ENCODE measurements at regions not wholly inside any gene's neighbourhood (a gene's known extent, or its start where the extent isn't known, plus 50 kb on each side); places are given as distances from the start of the nearest gene placed in this dataset.

DNA sequence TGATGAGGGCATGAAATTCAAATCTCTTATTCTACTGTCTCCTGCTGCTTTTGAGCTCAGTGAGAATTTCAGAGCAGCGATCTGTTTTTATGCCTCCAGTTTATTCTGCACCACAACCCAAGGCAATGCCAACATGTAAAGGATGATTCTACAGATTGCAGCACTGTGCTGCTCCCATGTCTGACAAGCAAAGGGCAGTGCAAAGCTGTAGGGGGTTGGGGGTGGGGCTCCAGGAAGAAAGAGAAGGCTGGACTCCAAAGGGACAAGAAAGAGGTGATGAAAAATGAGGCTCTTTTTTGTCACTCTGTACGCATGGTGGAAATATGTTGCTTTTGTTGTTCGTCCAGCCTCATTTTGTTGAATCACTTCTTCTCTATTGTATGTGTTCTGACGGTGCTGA lies 254.6 kb downstream of the STIM2 start:
- TF ChIP-seq, protein P1, sequence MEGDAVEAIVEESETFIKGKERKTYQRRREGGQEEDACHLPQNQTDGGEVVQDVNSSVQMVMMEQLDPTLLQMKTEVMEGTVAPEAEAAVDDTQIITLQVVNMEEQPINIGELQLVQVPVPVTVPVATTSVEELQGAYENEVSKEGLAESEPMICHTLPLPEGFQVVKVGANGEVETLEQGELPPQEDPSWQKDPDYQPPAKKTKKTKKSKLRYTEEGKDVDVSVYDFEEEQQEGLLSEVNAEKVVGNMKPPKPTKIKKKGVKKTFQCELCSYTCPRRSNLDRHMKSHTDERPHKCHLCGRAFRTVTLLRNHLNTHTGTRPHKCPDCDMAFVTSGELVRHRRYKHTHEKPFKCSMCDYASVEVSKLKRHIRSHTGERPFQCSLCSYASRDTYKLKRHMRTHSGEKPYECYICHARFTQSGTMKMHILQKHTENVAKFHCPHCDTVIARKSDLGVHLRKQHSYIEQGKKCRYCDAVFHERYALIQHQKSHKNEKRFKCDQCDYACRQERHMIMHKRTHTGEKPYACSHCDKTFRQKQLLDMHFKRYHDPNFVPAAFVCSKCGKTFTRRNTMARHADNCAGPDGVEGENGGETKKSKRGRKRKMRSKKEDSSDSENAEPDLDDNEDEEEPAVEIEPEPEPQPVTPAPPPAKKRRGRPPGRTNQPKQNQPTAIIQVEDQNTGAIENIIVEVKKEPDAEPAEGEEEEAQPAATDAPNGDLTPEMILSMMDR (IDR thresholded peaks at IDR 0.05; ENCODE audit: borderline replicate concordance, extremely low read depth, insufficient read depth), result no peak
- H3K36me3 ChIP-seq (ENCODE audit: control insufficient read depth in 2 of 3, insufficient read depth in 3 of 3, low read length in 3 of 3), result no peaks in the 10 kb centered on the region
- no peaks in the 10 kb centered on the region for H3K9me3 ChIP-seq (ENCODE audit: control insufficient read depth in 2 of 3, insufficient read depth in 1 of 3, low read length in 3 of 3)
- intact Hi-C loops (cut with DNase I), result no loop called here
- H3K4me3 ChIP-seq (ENCODE audit: low read length in 3 of 3), result no peak overlapping the region
- FAIRE-seq, result no peak
- no peaks in the 10 kb centered on the region for H3K27me3 ChIP-seq (ENCODE audit: control insufficient read depth, insufficient read depth, low read length)
- no peak for DNase-seq
- H3K9ac ChIP-seq (ENCODE audit: low read length in 3 of 3), result no peak overlapping the region
- H3K4me1 ChIP-seq (ENCODE audit: control insufficient read depth in 2 of 3, insufficient read depth in 2 of 3, low read depth in 1 of 3, low read length in 3 of 3), result no peaks in the 10 kb centered on the region
- H3K27ac ChIP-seq (ENCODE audit: low read depth in 2 of 2, low read length in 2 of 2), result no peak overlapping the region

DNA sequence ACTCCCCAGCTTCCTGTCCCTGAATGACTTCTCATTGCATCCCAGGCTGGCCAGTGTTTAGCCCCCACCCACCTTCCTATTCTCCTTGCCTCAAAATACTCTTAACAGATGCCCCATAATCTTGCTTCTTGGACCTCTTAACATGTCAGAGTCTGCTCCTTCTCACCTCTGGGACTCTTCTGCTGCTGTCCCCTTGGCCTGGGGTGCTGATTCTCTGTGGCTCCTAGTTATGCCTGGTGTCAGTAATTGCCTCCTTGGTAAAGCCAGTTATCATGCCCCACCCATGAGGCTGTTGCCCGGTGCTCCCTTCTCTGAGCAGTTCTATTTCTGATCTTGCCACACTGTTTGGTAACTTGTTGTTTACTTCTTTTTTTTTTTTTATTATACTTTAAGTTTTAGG lies 256.8 kb downstream of the STIM2 start:
- TF ChIP-seq, protein P1 (IDR thresholded peaks at IDR 0.05; ENCODE audit: borderline replicate concordance, extremely low read depth, insufficient read depth), result no peak
- no peak for DNase-seq
- Histone ChIP-seq H3K4me1 (ENCODE audit: control insufficient read depth in 2 of 3, insufficient read depth in 2 of 3, low read depth in 1 of 3, low read length in 3 of 3) (no peaks in the 10 kb centered on the region), H3K4me3 (ENCODE audit: low read length in 3 of 3) (no peak overlapping the region), H3K9me3 (ENCODE audit: control insufficient read depth in 2 of 3, insufficient read depth in 1 of 3, low read length in 3 of 3) (no peaks in the 10 kb centered on the region), H3K27ac (ENCODE audit: low read depth in 2 of 2, low read length in 2 of 2) (no peak overlapping the region), H3K9ac (ENCODE audit: low read length in 3 of 3) (no peak overlapping the region), H3K27me3 (ENCODE audit: control insufficient read depth, insufficient read depth, low read length) (no peaks in the 10 kb centered on the region), H3K36me3 (ENCODE audit: control insufficient read depth in 2 of 3, insufficient read depth in 3 of 3, low read length in 3 of 3) (no peaks in the 10 kb centered on the region)
- FAIRE-seq, result no peak
- intact Hi-C loops (cut with DNase I), result no loop called here

DNA sequence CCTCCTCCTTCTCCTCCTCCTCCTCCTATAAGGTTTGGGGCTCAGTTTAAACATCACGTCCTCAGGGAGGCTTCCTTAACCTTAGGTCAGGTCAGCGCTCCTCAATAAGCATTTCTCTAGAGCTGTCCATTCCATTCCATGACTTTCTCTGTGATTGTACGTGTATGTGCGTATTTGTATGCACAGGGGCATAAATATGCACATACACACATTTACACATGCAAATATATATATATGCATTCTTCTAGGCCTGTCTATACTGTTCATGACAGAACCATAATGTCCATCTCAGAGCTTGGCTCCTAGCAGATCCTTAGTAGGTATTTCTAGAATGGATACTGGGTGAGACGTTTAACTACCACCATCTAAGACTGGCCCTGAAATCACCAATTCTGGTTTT lies 258.6 kb downstream of the STIM2 start:
- Histone ChIP-seq H3K4me1 (ENCODE audit: control insufficient read depth in 2 of 3, insufficient read depth in 2 of 3, low read depth in 1 of 3, low read length in 3 of 3) (peaks cover 0 to 12% (median 0%) of the 10 kb centered on the region in 3 donors), H3K27me3 (ENCODE audit: control insufficient read depth, insufficient read depth, low read length) (no peaks in the 10 kb centered on the region), H3K4me3 (ENCODE audit: low read length in 3 of 3) (no peak overlapping the region), H3K36me3 (ENCODE audit: control insufficient read depth in 2 of 3, insufficient read depth in 3 of 3, low read length in 3 of 3) (no peaks in the 10 kb centered on the region), H3K9ac (ENCODE audit: low read length in 3 of 3) (no peak overlapping the region), H3K27ac (ENCODE audit: low read depth in 2 of 2, low read length in 2 of 2) (no peak overlapping the region), H3K9me3 (ENCODE audit: control insufficient read depth in 2 of 3, insufficient read depth in 1 of 3, low read length in 3 of 3) (no peaks in the 10 kb centered on the region)
- FAIRE-seq (no peak), DNase-seq (no peak)
- TF ChIP-seq, protein P1 (IDR thresholded peaks at IDR 0.05; ENCODE audit: borderline replicate concordance, extremely low read depth, insufficient read depth), result no peak
- intact Hi-C loops (cut with DNase I), result no loop called here

DNA sequence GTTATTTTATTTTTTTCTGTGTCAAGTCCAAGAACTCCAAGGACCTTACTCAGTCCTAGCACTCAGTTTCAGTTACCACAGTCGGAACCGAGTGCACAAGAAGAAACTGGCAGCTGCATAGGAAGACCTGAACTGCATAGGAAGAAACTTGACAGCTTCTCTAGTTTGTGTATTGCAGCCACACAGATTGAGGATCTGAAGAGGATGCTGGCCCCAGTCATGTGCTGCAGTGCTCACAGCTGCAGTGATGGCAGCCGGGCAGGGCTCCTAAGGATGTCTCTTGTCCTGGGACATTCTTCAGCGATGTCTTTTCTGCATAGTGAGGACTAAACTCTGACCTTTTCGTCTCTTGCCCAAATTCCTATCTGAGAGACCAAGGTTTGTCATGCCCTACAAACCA lies 261.2 kb downstream of the STIM2 start:
- DNase-seq (no peak), FAIRE-seq (no peak)
- Histone ChIP-seq H3K9me3 (ENCODE audit: control insufficient read depth in 2 of 3, insufficient read depth in 1 of 3, low read length in 3 of 3) (no peaks in the 10 kb centered on the region), H3K27ac (ENCODE audit: low read depth in 2 of 2, low read length in 2 of 2) (no peak overlapping the region), H3K4me1 (ENCODE audit: control insufficient read depth in 2 of 3, insufficient read depth in 2 of 3, low read depth in 1 of 3, low read length in 3 of 3) (peaks cover 0 to 12% (median 0%) of the 10 kb centered on the region in 3 donors), H3K9ac (ENCODE audit: low read length in 3 of 3) (no peak overlapping the region), H3K36me3 (ENCODE audit: control insufficient read depth in 2 of 3, insufficient read depth in 3 of 3, low read length in 3 of 3) (no peaks in the 10 kb centered on the region), H3K27me3 (ENCODE audit: control insufficient read depth, insufficient read depth, low read length) (no peaks in the 10 kb centered on the region), H3K4me3 (ENCODE audit: low read length in 3 of 3) (no peak overlapping the region)
- TF ChIP-seq, protein P1 (IDR thresholded peaks at IDR 0.05; ENCODE audit: borderline replicate concordance, extremely low read depth, insufficient read depth), result no peak
- intact Hi-C loops (cut with DNase I), result no loop called here
